ENCODE measurements at regions not wholly inside any gene's neighbourhood (a gene's known extent, or its start where the extent isn't known, plus 50 kb on each side); places are given as distances from the start of the nearest gene placed in this dataset.

DNA sequence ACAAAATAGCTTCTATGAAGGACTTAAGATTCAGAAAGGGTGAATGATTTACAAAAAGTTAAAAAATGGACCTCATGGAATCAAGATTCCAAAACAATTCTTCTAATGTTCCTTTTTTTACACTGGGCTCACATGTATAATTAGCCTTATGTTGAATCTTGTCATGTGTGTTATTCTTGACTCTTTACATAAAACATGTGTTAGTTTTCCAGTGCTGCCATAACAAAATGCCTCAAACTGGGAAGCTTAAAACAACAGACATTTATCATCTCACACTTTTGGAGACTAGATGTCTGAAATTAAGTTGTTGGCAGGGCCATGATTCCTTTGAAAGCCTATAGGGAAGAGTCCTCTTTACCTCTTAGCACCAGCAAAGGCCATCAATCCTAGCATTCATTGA lies 192.5 kb upstream of the SORCS1 start:
- Mint-ChIP-seq H3K9me3 (peaks cover 2 to 11% (median 4%) of the 10 kb centered on the region in 6 donors), H3K27ac (no peak overlapping the region), H3K4me3 (no peak overlapping the region), H3K4me1 (no peaks in the 10 kb centered on the region), H3K36me3 (no peaks in the 10 kb centered on the region), H3K27me3 (ENCODE audit: low read depth in 3 of 3) (no peaks in the 10 kb centered on the region)
- DNase-seq = no peak

DNA sequence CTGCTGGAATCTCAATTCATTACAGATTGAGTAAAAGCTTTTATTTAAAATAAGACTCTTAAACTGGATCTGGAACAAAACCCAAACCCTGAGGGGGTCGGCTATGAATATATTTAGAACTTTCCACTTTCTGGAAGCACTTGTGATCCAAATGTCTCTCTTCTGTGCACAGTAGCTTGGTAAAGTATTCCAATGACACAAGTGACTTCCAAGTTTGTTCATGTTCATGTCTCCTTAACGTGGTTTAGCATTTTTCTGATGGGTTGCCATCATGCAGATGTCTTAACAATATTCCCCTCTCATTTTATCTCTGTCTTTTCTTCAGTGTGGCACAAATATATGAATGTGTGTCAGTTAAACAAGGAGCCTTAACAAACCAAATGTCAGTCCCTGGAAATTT lies 191.9 kb upstream of the SORCS1 start:
- no peaks in the 10 kb centered on the region for H3K36me3 Mint-ChIP-seq
- H3K27me3 Mint-ChIP-seq (ENCODE audit: low read depth in 3 of 3) = no peaks in the 10 kb centered on the region
- no peak overlapping the region for H3K4me3 Mint-ChIP-seq
- DNase-seq = no peak
- no peaks in the 10 kb centered on the region for H3K4me1 Mint-ChIP-seq
- H3K9me3 Mint-ChIP-seq = peaks cover 2 to 11% (median 4%) of the 10 kb centered on the region in 6 donors
- H3K27ac Mint-ChIP-seq = no peak overlapping the region

DNA sequence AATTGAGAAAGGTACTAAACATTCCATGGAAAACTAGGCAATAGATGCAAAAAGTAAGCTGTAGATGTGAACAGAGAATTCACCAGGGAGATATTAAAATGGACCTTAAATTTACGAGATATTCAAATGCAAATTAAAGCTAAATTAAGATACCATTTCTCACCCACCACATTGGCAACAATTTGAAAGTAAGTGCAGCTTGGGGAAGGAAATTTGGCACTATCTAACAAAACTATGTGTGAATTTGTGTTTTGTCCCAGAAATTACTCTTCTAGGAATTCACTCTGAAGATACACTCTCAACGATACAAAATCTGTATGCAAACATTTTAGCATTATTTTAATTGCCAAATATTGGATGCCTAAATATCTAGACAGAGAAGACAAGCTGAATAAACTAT lies 178.2 kb upstream of the SORCS1 start:
- Mint-ChIP-seq H3K9me3 (peaks cover 0 to 39% (median 7%) of the 10 kb centered on the region in 6 donors), H3K4me1 (no peaks in the 10 kb centered on the region), H3K27me3 (ENCODE audit: low read depth in 3 of 3) (no peaks in the 10 kb centered on the region), H3K27ac (no peak overlapping the region), H3K36me3 (no peaks in the 10 kb centered on the region), H3K4me3 (no peak overlapping the region)
- no peak for DNase-seq

DNA sequence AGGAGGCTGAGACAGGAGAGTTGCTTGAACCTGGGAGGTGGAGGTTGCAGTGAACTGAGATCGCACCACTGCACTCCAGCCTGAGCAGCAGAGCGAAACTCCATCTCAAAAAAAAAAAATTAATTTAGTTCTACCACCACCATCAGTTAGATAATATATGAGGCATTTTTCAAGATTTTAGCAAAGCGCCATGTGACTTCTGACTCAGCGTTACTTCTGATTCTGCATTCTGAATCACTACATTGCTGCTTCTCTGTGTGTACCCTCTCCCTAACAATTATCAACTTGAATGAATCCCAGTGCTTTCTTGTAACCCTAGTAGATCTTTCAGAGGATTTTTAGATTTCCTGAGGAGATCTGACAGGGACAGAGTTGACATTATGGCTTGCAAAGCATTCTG lies 176.8 kb upstream of the SORCS1 start:
- no peak overlapping the region for H3K27ac Mint-ChIP-seq
- H3K4me1 Mint-ChIP-seq = no peaks in the 10 kb centered on the region
- H3K27me3 Mint-ChIP-seq (ENCODE audit: low read depth in 3 of 3) = no peaks in the 10 kb centered on the region

DNA sequence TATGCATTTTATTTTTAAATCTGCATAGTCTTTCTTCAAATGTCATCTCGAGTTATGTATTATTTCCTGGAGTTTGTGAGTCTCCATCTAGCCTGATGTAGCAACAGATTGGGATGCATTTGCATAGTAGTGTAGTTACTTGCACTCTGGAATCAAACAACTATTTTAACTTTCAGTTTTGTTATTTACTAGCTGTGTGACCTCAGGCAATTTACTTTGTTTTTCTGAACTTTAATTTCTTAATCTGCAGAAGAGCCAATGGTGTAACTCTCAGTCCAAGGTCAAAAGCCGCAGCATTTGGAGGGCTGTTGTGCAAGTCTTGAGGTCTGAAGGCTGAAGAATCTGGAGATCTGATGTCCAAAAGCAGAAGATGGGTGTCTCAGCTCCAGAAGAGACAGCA lies 175.8 kb upstream of the SORCS1 start:
- Mint-ChIP-seq H3K27me3 (ENCODE audit: low read depth in 3 of 3) (no peaks in the 10 kb centered on the region), H3K9me3 (peaks cover 0 to 27% (median 9%) of the 10 kb centered on the region in 6 donors), H3K27ac (no peak overlapping the region), H3K36me3 (no peaks in the 10 kb centered on the region), H3K4me3 (no peak overlapping the region), H3K4me1 (no peaks in the 10 kb centered on the region)
- DNase-seq = no peak

More for the DNA sequence above, 176.8 kb upstream of the SORCS1 start:
- H3K9me3 Mint-ChIP-seq = peaks cover 0 to 32% (median 7%) of the 10 kb centered on the region in 6 donors
- no peak for DNase-seq
- H3K4me3 Mint-ChIP-seq = no peak overlapping the region
- H3K36me3 Mint-ChIP-seq = no peaks in the 10 kb centered on the region

DNA sequence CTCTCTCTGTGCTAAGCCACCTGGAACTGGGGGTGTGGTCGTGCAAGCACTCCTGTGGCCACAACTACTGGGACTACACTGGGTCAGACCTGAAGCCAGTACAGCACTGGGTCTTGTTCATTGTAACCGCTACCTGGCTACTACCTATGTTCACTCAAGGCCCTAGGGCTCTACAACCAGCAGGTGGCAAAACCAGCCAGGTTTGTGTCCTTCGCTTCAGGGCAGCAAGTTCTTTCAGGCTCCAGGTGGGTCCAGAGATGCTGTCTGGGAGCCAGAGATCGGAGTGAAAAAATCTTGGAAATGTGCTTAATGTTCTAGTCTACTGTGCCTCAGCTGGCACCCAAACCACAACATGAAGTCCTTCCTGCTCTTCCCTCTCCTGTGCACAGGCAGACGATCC lies 171.6 kb upstream of the SORCS1 start:
- peaks cover 0 to 12% (median 6%) of the 10 kb centered on the region in 6 donors for H3K9me3 Mint-ChIP-seq
- no peaks in the 10 kb centered on the region for H3K36me3 Mint-ChIP-seq
- H3K4me1 Mint-ChIP-seq = no peaks in the 10 kb centered on the region
- H3K27me3 Mint-ChIP-seq (ENCODE audit: low read depth in 3 of 3) = peaks cover 0 to 1% (median 0%) of the 10 kb centered on the region in 3 donors
- H3K4me3 Mint-ChIP-seq = no peak overlapping the region
- no peak overlapping the region for H3K27ac Mint-ChIP-seq
- DNase-seq = no peak

DNA sequence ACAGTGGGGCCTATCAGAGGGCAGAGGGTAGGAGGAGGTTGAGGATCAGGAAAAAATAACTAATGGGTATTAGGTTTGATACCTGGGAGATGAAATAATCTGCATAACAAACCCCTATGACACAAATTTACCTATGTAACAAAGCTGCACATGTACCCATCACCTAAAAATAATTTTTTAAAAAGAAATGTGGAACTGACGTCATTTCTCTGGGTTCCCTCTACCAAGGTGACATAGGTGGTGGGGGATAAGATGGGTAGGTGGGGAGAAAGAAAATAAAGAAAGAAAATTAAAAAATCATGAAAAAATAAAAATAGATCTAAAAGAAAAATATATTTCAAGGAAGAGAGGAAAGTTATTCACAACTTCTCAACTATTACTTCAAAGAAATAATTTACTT lies 153.1 kb upstream of the SORCS1 start:
- DNase-seq = no peak
- no peaks in the 10 kb centered on the region for H3K27me3 Mint-ChIP-seq (ENCODE audit: low read depth in 3 of 3)
- H3K27ac Mint-ChIP-seq = no peak overlapping the region
- peaks cover 0 to 3% (median 0%) of the 10 kb centered on the region in 6 donors for H3K9me3 Mint-ChIP-seq
- no peaks in the 10 kb centered on the region for H3K36me3 Mint-ChIP-seq
- no peak overlapping the region for H3K4me3 Mint-ChIP-seq
- H3K4me1 Mint-ChIP-seq = no peaks in the 10 kb centered on the region

DNA sequence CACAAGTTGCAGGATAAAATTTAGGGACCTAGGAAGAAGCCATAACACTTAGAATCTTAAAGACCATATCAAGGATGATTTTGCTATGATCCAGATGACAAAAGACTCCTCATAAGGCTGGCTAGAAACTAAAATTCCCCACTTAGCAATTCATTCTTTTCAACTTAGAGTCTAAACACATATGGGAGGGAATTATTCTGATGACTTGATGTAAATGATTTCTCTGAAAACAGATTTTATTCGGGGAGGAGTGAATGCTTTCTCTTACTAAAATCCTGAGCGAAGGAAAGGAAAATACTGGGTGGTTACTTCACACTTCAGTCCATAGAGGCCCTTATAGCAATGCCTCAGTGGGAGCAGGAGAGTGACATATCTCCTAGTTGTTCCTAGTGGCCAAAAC lies 138.7 kb upstream of the SORCS1 start:
- no peaks in the 10 kb centered on the region for H3K36me3 Mint-ChIP-seq
- no peak overlapping the region for H3K4me3 Mint-ChIP-seq
- H3K27ac Mint-ChIP-seq = no peak overlapping the region
- DNase-seq = no peak
- H3K9me3 Mint-ChIP-seq = peaks cover 0 to 9% (median 2%) of the 10 kb centered on the region in 6 donors
- peaks cover 0 to 1% (median 0%) of the 10 kb centered on the region in 3 donors for H3K27me3 Mint-ChIP-seq (ENCODE audit: low read depth in 3 of 3)
- no peaks in the 10 kb centered on the region for H3K4me1 Mint-ChIP-seq

DNA sequence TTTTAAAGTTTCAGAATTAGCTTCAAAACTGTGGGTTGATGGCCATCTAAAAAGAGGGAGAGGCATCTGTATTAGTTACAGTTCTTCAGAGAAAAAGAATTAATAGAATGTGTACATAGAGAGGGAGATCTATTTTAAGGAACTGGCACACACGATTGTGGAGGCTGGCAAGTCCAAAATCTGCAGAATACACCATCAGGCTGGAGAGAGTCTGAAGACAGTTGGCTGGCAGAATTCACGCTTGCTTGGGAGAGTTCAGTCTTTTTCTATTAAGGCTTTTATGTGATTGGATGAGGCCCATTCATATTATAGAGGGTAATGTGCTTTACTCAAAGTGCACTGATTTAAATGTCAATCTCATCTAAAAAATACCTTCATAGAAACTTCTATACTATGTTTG lies 135.1 kb upstream of the SORCS1 start:
- Mint-ChIP-seq H3K4me1 (no peaks in the 10 kb centered on the region), H3K4me3 (no peak overlapping the region), H3K27me3 (ENCODE audit: low read depth in 3 of 3) (peaks cover 0 to 1% (median 0%) of the 10 kb centered on the region in 3 donors), H3K9me3 (peaks cover 0 to 9% (median 2%) of the 10 kb centered on the region in 6 donors), H3K36me3 (no peaks in the 10 kb centered on the region), H3K27ac (no peak overlapping the region)
- DNase-seq = no peak

DNA sequence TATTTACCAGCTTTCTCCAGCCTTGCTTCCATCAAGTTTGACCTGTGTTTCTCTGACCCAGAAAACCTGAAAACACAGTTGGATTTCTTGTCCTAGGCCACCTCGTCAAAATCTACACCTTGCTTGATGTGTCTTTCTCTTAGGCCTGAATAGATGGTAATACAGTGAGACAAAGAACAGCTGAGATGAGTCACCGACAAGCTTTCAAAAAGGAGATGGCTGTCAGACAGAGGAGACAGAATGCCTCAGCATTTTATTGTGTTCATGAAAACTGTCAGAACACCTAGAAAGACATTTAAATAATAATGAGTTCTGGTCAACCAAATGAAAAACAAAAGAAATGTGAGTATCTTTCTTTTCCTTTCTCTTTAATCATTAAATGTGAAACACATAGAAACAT lies 119.7 kb upstream of the SORCS1 start:
- no peak for DNase-seq
- Mint-ChIP-seq H3K27me3 (ENCODE audit: low read depth in 3 of 3) (peaks cover 0 to 4% (median 4%) of the 10 kb centered on the region in 3 donors), H3K4me3 (no peak overlapping the region), H3K27ac (no peak overlapping the region), H3K9me3 (peaks cover 0 to 16% (median 5%) of the 10 kb centered on the region in 6 donors), H3K4me1 (no peaks in the 10 kb centered on the region), H3K36me3 (no peaks in the 10 kb centered on the region)

DNA sequence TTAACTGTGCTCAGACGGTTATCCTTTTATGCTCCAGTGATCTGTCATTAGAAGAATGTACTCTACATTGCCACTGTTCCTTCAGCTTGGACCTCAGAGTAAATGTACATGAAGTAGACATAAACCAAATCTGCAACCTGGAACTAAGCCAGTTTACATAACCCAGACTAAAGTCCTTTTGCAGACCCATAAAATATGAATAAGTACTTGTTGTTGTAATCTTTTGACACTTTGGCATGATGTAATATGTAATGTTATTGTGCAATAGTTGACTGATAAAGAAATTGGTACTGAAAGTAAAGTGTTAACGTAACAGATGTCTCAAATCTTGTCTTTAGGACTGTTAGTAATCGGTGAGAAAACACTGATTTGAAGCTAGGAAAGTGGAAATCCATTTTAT lies 115.8 kb upstream of the SORCS1 start:
- H3K27ac Mint-ChIP-seq = no peak overlapping the region
- H3K4me3 Mint-ChIP-seq = no peak overlapping the region
- H3K36me3 Mint-ChIP-seq = no peaks in the 10 kb centered on the region
- peaks cover 0 to 13% (median 6%) of the 10 kb centered on the region in 6 donors for H3K9me3 Mint-ChIP-seq
- H3K4me1 Mint-ChIP-seq = no peaks in the 10 kb centered on the region
- DNase-seq = no peak
- peaks cover 0 to 5% (median 2%) of the 10 kb centered on the region in 3 donors for H3K27me3 Mint-ChIP-seq (ENCODE audit: low read depth in 3 of 3)

DNA sequence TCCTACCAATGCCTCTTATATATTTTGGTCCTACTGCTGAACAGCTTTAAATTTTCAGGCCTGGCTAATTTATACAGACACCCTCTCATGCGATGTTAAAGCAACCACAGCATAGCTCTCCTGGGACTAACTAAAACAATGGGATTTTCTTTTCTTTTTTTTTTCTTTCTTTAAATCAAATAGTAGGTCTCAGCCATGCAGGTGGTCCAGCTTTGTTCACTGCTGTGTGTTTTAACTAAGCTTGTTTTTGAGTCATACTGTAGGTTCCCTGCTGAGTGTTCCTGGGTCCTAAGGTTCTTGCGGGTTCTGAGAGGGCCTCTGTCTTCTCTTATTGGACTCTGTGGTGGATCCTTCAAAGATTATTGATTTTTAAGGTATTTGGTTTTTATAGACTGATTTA lies 113.1 kb upstream of the SORCS1 start:
- no peak overlapping the region for H3K27ac Mint-ChIP-seq
- no peaks in the 10 kb centered on the region for H3K4me1 Mint-ChIP-seq
- H3K9me3 Mint-ChIP-seq = peaks cover 0 to 11% (median 1%) of the 10 kb centered on the region in 6 donors
- DNase-seq = no peak
- H3K36me3 Mint-ChIP-seq = no peaks in the 10 kb centered on the region
- peaks cover 0 to 5% (median 2%) of the 10 kb centered on the region in 3 donors for H3K27me3 Mint-ChIP-seq (ENCODE audit: low read depth in 3 of 3)
- no peak overlapping the region for H3K4me3 Mint-ChIP-seq

DNA sequence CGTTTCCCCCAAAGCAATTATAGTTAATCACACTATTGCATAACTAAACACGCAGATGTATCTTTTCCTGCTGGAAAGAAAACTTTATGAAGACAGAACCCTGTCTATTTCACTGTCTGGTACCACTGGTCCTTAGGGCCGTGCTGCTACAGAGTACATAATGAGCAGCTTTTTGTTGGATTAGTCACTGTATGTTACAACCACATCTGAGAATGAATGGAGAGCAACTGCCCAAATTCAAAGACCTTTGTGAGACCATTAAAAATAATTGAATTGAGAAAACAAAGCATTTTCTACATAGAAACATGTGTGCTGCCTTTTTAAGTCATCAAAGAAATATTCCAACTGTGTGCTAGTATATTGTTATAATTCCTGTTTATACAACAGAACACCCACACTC lies 111.3 kb upstream of the SORCS1 start:
- Mint-ChIP-seq H3K4me3 (no peak overlapping the region), H3K27me3 (ENCODE audit: low read depth in 3 of 3) (peaks cover 0 to 2% (median 2%) of the 10 kb centered on the region in 3 donors), H3K36me3 (no peaks in the 10 kb centered on the region), H3K9me3 (peaks cover 0 to 6% (median 1%) of the 10 kb centered on the region in 6 donors), H3K27ac (no peak overlapping the region), H3K4me1 (no peaks in the 10 kb centered on the region)
- no peak for DNase-seq

DNA sequence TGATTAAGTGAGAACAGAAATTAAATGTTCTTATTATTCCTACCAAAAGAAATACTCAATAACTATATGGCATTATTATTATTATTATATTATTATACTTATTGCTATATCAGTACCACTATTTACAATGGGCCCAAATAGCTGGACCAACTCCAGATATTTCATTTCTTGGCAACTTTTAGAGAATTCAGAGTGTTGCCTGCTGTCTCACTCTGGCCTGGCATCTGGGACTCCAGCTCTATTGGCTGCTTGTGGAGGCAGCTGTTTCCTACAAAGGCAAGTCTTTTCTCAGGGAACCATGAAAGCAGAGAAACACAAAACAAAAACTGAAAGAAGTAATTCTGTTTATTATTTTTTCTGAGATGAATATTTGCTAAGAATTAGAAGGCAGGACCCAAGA lies 105.1 kb upstream of the SORCS1 start:
- no peak overlapping the region for H3K27ac Mint-ChIP-seq
- DNase-seq = no peak
- H3K9me3 Mint-ChIP-seq = peaks cover 0 to 9% (median 1%) of the 10 kb centered on the region in 6 donors
- H3K36me3 Mint-ChIP-seq = no peaks in the 10 kb centered on the region
- peaks cover 0 to 2% (median 0%) of the 10 kb centered on the region in 3 donors for H3K27me3 Mint-ChIP-seq (ENCODE audit: low read depth in 3 of 3)
- H3K4me3 Mint-ChIP-seq = no peak overlapping the region
- H3K4me1 Mint-ChIP-seq = no peaks in the 10 kb centered on the region

DNA sequence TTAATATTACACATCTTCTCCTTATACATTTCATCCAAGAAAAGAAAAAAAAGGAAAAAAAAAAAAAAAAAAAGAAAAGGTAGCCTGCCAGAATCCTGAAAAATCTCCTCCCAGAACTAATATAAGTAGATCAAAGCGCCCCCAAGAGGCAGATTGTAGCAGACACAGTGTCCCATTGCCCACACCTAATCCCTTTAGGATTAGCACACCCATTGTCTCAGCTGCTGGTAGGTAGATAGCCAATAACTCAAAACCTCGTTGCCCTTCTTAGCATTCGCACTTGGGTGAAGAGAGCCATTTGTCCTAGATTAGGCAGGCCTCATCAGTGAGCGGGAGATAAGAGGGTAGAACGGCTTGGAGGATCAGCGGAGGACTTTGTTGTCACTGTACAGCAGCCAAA lies 100.2 kb upstream of the SORCS1 start:
- Mint-ChIP-seq H3K27me3 (ENCODE audit: low read depth in 3 of 3) (peaks cover 0 to 1% (median 1%) of the 10 kb centered on the region in 3 donors), H3K36me3 (no peaks in the 10 kb centered on the region), H3K9me3 (peaks cover 0 to 11% (median 0%) of the 10 kb centered on the region in 6 donors), H3K4me1 (no peaks in the 10 kb centered on the region), H3K27ac (no peak overlapping the region), H3K4me3 (no peak overlapping the region)
- no peak for DNase-seq
